ENCODE measurements at regions not wholly inside any gene's neighbourhood (a gene's known extent, or its start where the extent isn't known, plus 50 kb on each side); places are given as distances from the start of the nearest gene placed in this dataset.

GRCh38 chr12:46917821-46918220 lies 92.0 kb upstream of the SLC38A4 start:
- no peak for TF ChIP-seq POLR2A (IDR thresholded peaks at IDR 0.05)
- no peak for TF ChIP-seq CTCF (IDR thresholded peaks at IDR 0.05)

Measured in testis (tissue), 2 donors.